ENCODE measurements at regions not wholly inside any gene's neighbourhood (a gene's known extent, or its start where the extent isn't known, plus 50 kb on each side); places are given as distances from the start of the nearest gene placed in this dataset.
"Not testable (repeated sequence)": the region's sequence is repeated elsewhere in the genome, so short reads cannot be mapped to it uniquely, and the experiment has no call there.

- no peak for DNase-seq (ENCODE audit: low read depth)
Observed at GRCh38 chr2:183456177-183456576, 331.9 kb downstream of the NUP35 start.

GRCh38 chr2:183458460-183458859, 334.2 kb downstream of the NUP35 start:
- no peak for DNase-seq (ENCODE audit: low read depth)

GRCh38 chr2:183459466-183459865, 335.2 kb downstream of the NUP35 start:
- DNase-seq (ENCODE audit: low read depth): no peak

- no peak for DNase-seq (ENCODE audit: low read depth)
Observed at GRCh38 chr2:183463821-183464220, 339.6 kb downstream of the NUP35 start.

- DNase-seq (ENCODE audit: low read depth): no peak
Observed at GRCh38 chr2:183465048-183465447, 340.8 kb downstream of the NUP35 start.

- DNase-seq (ENCODE audit: low read depth): no peak
Observed at GRCh38 chr2:183474912-183475695, 350.9 kb downstream of the NUP35 start.

- no peak for DNase-seq (ENCODE audit: low read depth)
Observed at GRCh38 chr2:183476490-183476889, 352.2 kb downstream of the NUP35 start.

GRCh38 chr2:183477296-183477695, 353.1 kb downstream of the NUP35 start:
- DNase-seq (ENCODE audit: low read depth): no peak

- DNase-seq (ENCODE audit: low read depth): not testable (repeated sequence)
Observed at GRCh38 chr2:183478941-183479595, 354.8 kb downstream of the NUP35 start.

- no peak for DNase-seq (ENCODE audit: low read depth)
Observed at GRCh38 chr2:183487326-183487725, 363.1 kb downstream of the NUP35 start.

- DNase-seq (ENCODE audit: low read depth): no peak
Observed at GRCh38 chr2:183488421-183488820, 364.2 kb downstream of the NUP35 start.

- DNase-seq (ENCODE audit: low read depth): no peak
Observed at GRCh38 chr2:183490489-183490888, 366.2 kb downstream of the NUP35 start.

GRCh38 chr2:183490914-183491313, 366.7 kb downstream of the NUP35 start:
- peak; percentile 13 for DNase-seq (ENCODE audit: low read depth)

- no peak for DNase-seq (ENCODE audit: low read depth)
Observed at GRCh38 chr2:183493040-183493439, 368.8 kb downstream of the NUP35 start.

- no peak for DNase-seq (ENCODE audit: low read depth)
Observed at GRCh38 chr2:183495079-183495478, 370.8 kb downstream of the NUP35 start.

GRCh38 chr2:183495589-183496267, 371.5 kb downstream of the NUP35 start:
- no peak for DNase-seq (ENCODE audit: low read depth)

- DNase-seq (ENCODE audit: low read depth): no peak
Observed at GRCh38 chr2:183497861-183498260, 373.6 kb downstream of the NUP35 start.

GRCh38 chr2:183505911-183506310, 381.7 kb downstream of the NUP35 start:
- DNase-seq (ENCODE audit: low read depth): no peak

GRCh38 chr2:183511154-183511553, 386.9 kb downstream of the NUP35 start:
- no peak for DNase-seq (ENCODE audit: low read depth)

- DNase-seq (ENCODE audit: low read depth): no peak
Observed at GRCh38 chr2:183519371-183520056, 395.3 kb downstream of the NUP35 start.

- DNase-seq (ENCODE audit: low read depth): no peak
Observed at GRCh38 chr2:183521911-183522310, 397.7 kb downstream of the NUP35 start.

All from myocyte (in vitro differentiated cells).